Thyroid gland (tissue), 4 donors: ENCODE measurements at regions not wholly inside any gene's neighbourhood (a gene's known extent, or its start where the extent isn't known, plus 50 kb on each side); places are given as distances from the start of the nearest gene placed in this dataset.

Experiments
- CTCF ChIP-seq, 6 experiments: fragments of 200-600 bp in 3 of 6; fragments of 450-650 bp in 3 of 6; sonication (generic) in 3 of 6; IDR thresholded peaks; one replicate each; pipeline ENCODE4 v1.5.1; 2016 to 2019; ENCODE audit warnings: antibody characterized with exemption in 6 of 6, mild to moderate bottlenecking in 2 of 6, inconsistent platforms in 1 of 6, moderate library complexity in 1 of 6
- POLR2A ChIP-seq, 2 donors: fragments of 450-650 bp; IDR thresholded peaks; one replicate each; pipeline ENCODE4 v1.6.1; 2017; ENCODE audit warnings: antibody characterized with exemption in 2 of 2, mild to moderate bottlenecking in 2 of 2, moderate library complexity in 1 of 2

- TF ChIP-seq CTCF (IDR thresholded peaks at IDR 0.05) (no peak), POLR2A (IDR thresholded peaks at IDR 0.05) (no peak)
These were observed 131.6 kb downstream of the RRAGC start for GRCh38 chr1:38727684-38728584.
